HK-2 (cell line): ENCODE measurements at regions not wholly inside any gene's neighbourhood (a gene's known extent, or its start where the extent isn't known, plus 50 kb on each side); places are given as distances from the start of the nearest gene placed in this dataset.
"Not testable (repeated sequence)": the region's sequence is repeated elsewhere in the genome, so short reads cannot be mapped to it uniquely, and the experiment has no call there.

Experiments
- DNase-seq: peaks from one replicate; pipeline ENCODE4 v3.0.0-alpha.2; 2018; ENCODE audit not compliant: unreplicated experiment

DNA sequence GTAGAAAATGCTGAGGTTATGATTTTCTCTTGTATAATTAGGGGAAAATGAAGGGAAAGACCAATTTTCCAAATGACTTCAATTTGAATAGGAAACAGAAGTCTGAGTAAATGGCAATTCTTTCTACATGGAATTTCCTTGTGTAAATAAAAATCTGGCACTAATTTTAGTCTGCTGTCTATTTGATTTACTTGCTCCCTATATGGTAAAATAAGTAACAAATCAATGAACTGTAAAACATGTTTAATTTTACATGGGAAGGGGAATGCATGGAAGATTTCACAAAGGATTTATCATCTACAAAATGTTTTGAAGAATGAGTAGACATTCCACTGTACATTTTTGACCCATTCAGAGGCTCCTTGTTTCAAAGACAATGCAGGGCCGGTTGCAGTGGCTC lies 811.6 kb upstream of the GOT2 start:
- no peak for DNase-seq

DNA sequence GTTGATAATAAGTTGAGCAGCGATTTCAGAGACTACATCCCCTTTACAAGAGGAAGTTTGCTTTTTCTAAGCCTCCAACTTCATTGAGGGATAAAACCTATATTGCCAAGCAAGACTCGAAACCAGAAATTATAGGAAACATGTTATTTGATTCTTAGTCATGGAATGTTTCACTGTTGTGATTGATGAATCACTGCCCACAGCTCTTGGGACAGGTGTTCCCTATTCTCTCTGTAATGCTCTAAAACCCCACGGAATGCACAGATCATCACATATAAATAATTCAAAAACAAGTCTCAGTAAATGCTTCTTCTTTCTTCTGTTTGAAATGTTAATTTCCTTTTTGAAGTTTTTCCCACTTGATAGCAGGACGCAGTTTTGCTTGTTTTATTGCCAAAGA lies 809.5 kb upstream of the GOT2 start:
- DNase-seq: no peak

DNA sequence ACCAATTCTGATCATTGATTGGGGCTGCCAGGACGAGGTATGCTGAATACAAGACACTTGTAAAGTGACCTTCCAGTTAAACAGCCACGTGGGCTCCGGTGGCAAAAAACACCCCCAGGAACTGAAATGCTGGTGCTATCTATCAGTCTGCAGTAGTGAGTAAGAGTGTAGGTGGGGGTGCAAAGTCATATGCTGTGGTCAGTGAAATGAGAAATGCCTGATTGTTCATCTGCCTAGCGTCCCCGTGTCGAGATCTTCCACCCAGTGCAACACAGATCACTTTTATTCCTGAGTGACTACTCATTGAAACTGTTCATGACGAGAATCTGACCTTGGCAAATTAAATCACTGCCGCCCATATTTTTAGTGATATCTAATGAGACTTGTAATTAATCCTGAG lies 806.5 kb upstream of the GOT2 start:
- DNase-seq: no peak

DNA sequence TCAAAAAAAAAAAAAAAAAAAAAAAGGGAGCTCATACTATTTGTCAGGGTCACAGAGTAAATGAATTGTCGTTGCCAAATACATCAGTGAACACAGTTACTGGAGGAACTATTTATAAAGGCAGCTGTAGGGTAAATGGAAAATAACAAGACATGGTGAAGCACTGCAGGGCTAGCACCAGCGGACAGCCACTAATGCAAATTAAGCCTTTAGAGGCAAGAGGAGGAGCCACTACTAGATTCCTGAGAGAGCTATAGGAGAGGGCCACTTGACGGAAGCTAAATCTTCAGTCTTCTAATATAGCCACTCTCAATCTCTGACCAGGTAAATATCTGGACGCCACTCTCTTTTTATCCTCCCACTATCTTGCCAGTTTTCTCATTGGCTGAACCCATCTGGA lies 801.2 kb upstream of the GOT2 start:
- no peak for DNase-seq

DNA sequence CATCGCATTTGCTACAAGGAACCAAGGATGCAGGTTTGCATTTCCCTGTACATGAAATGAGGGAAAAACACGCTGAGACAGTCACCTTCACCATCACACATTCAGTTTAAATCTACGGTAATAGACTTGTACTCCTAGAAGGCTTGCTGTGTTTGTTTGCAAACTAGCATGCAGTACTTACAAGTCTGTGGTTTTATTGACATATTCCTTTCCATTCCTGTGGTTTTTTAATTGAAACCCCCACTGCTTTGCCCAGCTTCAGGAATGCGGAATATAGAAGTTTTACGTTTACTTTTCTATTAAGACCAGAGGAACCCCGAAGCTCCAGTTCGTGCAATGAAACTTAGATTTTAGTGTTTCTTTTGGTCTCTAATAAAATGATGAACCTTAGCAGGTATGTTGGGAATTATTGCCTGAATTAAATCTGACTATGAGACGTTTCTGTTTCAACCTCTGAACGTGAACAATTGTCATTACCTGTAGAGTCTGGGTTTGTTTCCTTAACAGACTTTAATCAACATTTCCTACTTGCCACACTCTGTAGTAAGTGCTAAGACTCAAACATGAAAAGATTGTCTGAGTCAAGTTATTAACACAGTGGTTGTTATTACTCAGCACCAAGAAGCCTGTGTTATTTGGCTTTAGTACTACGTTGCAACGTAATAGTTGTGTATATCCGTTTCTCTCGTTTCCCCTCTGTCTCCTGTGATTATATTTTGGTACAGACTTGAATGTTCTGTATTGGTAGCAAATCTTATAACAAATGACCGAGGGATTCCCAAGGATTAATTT lies 793.3 kb upstream of the GOT2 start:
- DNase-seq: no peak

DNA sequence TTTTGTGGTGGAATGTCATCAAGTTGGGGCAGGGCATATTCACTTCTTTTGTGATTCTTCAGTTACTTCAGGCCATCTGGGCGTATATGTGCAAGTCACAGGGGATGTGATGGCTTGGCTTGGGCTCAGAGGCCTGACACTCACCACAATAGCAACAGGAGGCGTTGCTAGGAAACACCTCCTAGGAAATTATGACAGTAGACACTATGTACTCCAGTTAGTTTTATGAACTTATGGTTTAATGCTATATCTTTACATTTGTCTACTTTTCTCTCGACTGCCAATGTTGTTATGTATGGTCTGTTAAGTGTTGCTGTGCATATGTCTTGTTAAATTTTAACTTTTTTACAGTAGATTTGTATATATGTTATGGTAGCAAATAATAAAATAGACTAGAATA lies 788.7 kb upstream of the GOT2 start:
- DNase-seq: no peak

DNA sequence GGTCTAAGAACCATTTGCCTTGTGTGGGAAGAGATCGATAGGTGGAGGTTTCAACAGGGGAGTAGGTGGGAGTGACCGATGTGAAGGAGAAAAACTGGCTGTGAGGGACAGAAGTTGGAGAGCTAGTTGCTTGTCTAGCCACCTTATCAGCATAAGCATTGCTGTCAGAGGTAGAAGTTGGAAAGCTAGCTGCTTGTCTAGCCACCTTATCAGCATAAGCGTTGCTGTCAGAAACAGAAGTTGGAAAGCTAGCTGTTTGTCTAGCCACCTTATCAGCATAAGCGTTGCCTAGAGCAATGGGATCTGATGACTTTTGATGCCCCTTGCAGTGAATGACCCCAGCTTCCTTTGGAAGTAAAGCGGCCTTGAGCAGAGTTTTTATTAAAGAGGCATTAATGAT lies 784.6 kb upstream of the GOT2 start:
- DNase-seq: not testable (repeated sequence)

DNA sequence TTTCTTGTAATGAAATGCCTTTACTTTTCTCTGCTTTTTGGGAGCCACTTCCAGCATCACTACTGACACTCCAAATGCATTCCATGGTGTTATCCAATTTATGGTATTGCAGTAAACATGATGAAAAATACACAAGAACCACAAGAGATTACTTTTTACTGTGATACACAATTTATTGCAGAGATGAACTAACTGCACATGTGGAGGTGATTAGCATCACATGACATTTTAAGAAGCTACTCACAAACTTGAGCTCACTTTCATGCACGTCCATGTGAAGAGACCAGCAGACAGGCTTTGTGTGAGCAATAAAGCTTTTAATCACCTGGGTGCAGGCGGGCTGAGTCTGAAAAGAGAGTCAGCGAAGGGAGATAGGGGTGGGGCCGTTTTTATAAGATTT lies 780.5 kb upstream of the GOT2 start:
- DNase-seq: no peak

DNA sequence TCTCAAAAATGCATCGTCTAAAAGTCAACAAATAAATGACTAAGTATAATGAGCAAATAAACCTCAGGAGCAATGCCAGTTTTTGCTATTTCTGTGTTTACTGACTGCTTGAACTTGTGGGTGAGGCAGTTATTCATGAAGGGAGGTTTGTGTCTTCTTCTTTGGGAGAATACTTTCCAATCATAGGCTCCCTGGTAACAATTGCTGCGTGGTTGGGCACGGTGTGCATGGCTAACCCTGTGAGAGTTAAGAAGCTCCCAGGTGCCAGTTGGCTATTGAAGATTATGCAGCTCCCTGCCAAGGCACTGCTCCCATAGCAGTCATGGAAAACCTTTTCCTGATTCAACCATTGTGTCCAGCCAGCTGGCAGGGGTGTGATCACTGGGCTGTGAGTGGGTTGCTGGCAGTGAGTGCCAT lies 775.9 kb upstream of the GOT2 start:
- no peak for DNase-seq

DNA sequence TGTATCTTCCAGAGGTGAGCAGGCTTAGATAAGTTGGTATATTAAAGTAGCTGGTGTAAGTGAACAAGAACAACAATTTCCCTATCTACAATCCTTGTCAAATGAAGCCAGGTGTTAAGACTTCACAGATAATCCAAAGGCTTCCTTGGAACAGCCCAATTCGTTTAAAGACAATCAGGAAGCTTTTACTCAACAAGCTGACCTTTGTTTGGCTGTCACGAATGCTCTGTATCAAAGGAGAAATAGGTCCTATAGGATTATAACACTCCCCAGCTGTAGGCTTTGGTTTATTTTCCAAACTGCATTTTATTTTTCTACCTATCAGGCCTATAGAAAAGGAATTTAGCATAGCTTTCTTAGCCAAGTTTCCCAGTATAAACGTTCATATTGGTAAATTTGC lies 766.5 kb upstream of the GOT2 start:
- DNase-seq: no peak

DNA sequence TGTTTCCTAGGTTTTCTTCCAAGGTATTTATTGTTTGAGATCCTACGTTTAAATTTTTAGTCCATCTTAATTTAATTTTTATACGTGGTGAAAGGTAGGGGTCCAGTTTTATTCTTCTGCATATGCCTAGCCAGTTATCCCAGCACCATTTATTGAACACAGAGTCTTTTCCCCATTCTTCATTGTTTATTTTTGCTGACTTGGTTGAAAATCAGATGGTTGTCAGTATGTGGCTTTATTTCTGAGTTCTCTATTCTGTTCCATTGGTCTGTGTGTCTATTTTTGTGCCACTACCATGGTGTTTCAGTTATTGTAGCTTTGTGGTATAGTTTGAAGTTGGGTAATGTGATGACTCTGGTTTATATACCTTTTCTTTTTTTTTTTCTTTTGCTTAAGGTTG lies 753.0 kb upstream of the GOT2 start:
- DNase-seq: no peak

DNA sequence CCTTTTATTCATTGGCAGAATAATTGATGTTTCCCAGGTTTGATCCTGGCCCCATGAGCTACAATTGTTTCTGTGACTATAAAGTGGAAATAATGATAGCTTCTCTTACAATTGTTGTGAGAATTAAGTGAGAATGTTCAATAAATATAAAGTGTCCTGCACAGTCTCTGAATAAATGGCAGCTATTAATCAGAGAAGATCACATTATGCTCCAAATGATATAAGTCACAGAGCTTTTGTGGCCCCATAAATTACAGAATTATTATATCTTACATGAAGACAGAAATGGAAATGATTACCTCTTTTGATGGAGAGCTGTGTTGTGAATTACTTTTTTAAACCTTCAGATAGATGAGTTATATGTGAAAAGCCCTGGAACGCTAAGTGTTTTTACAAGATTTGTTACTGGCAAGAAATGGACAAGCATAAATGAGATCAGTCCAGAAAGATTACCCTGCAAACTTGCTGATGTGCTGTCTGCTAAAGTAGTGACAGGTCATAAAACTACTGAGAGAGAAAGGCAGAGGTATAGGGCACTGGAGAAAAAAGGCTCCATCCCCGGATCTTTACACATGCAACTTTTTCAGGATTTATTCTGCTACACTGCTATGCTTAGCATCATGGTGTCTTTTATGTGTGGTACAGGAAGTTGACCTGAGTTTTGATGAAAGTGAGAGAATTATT lies 750.9 kb upstream of the GOT2 start:
- no peak for DNase-seq

DNA sequence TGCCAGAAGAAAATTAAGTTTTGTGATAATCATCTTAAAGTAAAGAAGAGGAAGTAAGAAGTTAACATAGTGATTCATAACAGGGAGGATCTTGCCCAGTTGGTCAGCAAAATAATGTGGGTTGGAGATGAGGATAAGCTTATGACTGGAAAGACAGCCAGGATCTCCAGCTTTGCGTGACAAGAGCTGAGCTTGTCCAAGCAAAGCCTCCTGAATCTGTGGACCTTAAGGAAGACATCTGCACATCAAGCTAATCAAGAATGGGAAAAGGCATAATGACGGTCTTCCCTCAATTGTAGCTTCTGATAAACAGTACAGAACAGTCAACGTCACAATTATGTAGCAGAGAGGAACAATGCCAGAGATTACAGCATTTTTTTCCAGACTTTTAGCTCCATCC lies 744.7 kb upstream of the GOT2 start:
- no peak for DNase-seq

DNA sequence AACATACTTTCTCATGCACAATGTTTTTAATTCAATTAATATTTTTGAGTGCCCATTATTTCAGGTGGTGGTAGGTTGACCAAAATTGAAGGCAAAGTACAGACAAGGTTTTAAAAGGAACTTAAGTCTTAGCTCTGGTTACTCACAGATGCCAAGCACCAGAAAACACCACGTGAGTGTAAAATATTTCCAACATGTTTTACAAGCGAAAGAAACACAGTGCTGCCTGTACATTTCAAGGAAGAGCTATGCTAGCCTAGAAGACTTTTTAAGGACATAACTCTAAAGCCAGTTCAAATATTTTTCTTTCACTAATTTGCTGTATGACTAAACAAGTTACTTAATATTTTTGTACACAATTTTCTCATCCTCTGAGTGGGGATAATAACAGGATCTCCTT lies 736.4 kb upstream of the GOT2 start:
- no peak for DNase-seq

DNA sequence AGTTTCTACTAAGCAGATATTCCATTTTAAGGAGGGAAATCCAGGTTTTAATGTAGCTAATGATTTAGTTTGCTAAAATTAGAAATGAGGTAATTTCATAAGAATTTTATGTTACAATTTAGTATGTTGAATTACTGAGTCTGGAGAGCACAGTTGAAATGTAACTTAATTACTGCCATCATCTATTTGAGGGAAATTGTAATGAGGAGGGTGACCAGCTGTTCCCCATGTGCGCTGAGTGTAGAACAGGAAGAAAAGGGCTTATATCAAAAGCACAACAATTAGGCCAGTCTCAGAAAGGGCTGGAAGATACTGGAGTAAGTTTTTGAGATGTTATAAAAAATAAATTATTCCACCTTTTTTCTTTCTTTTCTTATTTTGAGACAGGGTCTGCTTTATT lies 735.1 kb upstream of the GOT2 start:
- DNase-seq: no peak

DNA sequence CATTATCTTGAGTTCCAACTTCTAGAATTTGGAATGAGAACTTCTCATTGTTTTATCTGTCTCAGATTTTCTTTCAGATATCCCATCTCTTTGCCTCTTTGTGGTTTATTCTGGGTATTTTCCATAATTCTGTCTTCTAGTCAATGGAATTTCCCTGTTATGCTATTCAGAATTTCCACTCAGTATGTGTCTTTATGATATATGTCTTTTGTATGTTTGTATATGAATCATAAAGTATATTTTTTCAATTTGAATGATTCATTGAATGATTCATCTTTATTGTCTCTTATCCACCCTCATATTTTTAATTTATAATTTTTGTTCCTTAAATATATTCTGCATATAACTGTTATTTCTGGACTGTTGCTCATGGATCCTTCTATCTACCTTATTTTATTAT lies 729.7 kb upstream of the GOT2 start:
- no peak for DNase-seq

DNA sequence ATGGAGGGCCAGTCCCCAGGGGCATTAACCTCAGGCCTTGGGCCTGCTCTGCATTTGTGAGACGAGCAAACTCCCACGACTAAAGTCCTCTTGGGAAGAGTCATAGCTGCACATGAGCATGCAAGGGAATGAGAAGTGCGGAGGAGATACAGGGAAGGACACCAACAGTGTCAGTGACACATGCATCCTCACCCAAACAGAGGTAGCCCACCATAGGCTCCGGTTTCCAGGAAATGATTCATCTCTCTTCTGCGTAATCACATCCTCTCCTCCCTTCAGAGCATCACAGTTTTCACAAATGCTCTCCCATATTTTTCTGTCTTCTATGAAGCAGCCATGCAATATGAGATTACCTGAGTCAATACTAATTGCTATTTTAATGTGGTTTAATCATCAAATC lies 725.7 kb upstream of the GOT2 start:
- DNase-seq: no peak

DNA sequence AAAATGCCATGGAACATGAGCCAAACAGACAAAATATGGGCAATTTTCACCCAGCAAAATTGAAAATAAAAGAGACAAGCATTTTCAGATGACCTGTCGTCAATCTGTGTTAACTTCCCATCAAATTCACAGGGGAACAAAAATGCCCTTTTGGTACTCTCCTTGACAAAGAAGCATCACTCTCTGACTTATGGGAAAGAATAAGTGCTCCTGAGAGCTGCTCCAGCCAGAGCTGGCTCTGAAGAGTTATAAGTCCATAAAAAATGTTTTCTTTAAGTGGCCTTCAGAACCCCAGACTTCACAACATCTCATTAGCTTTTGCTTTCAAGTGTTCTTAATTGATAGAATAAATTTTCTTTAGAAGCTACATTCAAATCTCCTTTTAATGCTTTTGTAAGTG lies 721.4 kb upstream of the GOT2 start:
- no peak for DNase-seq

DNA sequence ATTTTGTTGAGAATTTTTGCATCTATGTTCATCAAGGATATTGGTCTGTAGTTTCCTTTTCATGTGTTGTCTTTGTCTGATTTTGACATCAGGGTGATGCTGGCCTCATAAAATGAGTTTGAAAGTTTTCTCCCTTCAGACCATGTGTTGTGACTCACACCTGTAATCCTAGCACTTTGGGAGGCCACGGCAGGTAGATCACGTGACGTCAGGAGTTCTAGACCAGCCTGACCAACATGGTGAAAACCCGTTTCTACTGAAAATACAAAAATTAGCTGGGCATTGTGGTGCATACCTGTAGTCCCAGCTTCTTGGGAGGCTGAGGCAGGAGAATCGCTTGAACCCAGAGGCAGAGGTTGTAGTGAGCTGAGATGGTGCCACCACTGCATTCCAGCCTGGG lies 716.4 kb upstream of the GOT2 start:
- not testable (repeated sequence) for DNase-seq

DNA sequence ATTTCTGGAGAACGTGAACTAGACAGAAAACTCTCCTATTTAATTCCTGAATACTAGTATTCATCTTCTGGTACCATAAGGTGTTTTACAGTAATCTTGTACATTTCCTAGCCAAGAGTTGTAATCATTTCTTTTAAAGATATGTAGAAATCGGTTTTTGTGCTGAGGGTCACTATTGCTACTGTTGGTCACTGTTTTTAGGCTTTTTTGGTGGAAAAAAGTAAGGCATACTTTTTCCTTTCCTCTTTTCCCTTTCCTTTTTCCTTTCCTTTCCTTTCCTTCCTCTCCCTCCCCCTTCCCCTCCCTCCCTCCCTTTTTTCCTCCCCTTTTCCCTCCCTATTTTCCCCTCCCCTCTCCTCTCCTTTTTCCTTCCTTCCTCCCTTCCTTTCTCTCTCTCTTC lies 706.4 kb upstream of the GOT2 start:
- DNase-seq: no peak

DNA sequence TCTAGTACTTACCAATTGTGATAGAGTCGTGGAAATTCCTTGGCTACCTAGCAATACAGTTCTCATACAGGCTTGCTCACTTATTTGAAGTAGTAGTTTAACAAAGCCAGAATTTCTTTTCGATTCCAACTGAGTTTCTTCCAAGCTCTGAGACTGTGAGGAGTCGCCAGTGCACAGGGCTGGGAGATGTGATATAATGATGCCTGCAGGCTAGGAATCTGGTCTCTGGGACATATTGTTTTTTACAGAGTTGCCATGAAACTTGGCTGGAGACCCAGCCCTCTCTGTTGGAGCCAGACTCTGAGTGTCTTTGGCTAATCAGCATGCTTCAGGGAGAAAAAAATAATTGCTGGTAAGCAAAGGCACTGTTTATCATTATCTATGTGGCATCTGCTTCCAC lies 698.8 kb upstream of the GOT2 start:
- no peak for DNase-seq

DNA sequence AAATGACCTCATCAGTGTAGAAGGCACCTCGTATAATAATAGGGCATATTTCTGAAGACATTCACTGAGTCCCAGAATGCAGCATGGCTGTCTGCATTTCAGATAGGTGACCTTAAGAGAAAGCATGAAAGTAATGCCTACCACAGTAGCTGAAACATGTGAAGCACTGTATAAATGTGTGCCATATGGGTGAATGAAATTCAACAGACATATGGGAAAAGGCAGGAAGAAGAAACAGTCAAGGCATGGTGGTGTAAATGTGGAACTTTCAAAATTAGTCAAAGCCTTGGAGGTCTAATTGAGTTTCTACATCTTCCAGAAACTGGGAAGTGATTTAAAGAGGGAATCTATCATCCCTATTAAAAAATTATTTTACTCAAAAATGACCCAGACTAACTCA lies 698.2 kb upstream of the GOT2 start:
- DNase-seq: no peak

DNA sequence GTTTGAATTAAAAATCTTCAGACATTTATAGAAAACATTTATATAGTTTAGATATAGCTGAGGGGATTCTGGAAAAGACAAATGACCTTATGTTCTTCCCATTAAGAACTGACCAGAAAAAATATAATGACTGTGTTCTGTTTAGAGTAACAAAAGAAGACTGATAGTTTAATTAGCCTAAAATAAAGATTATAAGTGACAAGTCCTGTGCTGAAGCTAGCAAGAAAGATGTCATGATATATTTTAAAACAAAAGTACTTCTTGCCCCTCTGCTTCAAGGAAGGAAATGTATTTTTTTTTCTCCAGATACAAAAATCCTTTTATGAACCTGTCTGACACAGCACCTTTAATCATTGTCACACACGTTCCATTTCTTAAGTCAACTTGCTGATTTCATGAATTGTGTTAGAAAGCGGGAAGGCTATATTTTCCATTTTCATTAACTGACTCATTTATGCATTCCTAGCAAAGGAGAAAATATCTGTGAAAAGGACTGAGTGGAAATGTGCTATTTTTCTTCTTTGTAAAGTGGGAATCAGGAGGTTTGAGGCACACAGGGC lies 690.7 kb upstream of the GOT2 start:
- no peak for DNase-seq
